Hindlimb muscle (tissue), 1 donor: ENCODE measurements at regions not wholly inside any gene's neighbourhood (a gene's known extent, or its start where the extent isn't known, plus 50 kb on each side); places are given as distances from the start of the nearest gene placed in this dataset.
"Not testable (repeated sequence)": the region's sequence is repeated elsewhere in the genome, so short reads cannot be mapped to it uniquely, and the experiment has no call there.

Source experiments
- DNase-seq: peaks from one replicate; pipeline ENCODE4 v3.0.0-alpha.2; 2013

DNA sequence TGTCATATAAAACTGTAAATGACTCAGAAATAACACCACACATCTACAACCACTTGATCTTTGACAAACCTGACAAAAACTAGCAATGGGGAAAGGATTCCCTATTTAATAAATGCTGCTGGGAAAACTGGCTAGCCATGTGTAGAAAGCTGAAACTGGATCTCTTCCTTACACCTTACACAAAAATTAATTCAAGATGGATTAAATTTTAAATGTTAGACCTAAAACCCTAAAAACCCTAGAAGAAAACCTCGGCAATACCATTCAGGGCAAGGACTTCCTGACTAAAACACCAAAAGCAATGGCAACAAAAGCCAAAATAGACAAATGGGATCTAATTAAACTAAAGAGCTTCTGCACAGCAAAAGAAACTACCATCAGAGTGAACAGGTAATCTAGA, 1315.3 kb upstream of the CNTN5 start:
- not testable (repeated sequence) for DNase-seq

DNA sequence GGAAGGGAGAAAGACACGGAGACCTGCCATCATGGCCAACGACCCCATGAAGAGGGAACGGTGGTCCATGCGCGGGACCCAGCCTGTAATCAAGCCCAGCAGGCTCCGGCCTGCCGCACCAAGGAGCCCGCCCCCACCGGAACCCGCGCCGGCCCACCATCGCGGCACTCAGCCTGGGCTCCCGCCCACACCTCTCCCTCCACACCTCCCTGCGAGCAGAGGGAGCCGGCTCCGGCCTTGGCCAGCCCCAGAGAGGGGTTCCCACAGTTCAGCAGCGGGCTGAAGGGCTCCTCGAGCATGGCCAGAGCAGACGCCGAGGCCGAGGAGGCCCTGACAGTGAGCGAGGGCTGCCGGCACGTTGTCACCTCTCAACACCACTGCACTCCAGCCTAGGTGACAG, 1302.8 kb upstream of the CNTN5 start:
- DNase-seq = no peak

DNA sequence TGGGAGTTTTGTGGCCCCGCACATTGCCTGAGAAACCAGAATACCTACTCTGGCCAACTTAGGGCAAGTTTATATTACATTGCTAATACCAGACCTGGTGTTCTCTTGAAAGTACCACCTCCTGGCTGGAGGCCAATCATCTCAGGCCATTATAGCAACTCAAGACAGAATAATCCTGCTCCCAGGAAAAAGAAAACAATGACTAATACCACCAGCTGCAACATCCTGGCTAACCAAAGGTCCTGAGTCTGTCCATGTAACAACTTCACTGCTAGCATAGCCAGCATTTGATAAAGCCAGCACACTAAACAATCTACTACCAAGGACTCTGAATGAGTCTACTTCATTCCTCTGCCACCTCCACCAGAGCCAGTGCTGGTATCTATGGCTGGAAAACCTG, 1298.7 kb upstream of the CNTN5 start:
- no peak for DNase-seq

DNA sequence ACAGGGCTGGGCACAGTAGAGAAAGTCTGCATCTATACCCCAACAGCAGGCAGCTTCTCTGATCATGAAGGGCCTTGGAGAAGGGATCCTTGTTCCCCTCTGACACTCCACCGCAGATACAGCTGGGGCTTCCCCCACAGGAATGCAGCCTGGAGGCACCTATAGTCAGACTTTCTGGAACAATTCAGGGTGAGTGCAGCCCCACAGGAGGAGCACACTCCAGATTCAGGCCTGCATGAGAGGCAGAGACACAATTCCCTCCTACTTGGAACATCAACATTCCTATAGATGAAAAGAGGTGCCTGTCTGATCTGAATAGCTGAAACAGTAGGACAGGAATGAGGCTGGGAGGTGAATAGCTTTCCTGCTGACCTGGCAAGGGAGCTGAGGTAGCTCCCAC, 1298.0 kb upstream of the CNTN5 start:
- no peak for DNase-seq

DNA sequence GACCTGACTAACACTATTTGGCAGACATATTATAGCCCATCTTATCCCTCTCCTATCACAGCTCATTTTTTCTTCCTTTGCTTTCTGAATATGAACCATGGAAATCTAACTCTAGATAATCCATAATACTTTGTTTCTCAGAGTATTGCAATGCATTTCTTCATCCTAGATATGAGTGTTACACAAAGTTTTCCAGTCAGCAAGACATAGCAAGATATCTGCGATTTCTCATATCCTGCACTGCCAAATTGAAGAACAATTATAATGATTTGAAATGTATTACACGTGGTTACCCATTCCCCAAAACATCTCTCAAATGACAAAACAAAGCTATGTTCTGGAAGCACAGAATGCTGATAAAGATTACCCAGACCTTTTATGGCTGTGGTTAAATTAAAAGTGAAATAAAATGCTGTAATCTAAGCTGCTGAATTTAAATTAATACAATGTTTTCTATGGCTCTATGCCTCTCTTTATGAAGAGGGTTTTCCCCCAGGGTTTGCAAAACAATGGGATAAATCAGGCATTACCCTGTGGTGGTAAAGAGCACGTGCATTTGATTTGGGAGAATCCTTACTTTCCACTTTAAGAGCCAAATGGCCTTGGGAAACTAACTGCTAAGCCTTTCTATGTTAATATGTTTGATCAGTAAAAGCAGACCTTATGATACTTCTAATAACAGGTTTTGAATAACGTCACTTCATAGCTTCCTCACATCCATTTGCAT, 1291.0 kb upstream of the CNTN5 start:
- no peak for DNase-seq

DNA sequence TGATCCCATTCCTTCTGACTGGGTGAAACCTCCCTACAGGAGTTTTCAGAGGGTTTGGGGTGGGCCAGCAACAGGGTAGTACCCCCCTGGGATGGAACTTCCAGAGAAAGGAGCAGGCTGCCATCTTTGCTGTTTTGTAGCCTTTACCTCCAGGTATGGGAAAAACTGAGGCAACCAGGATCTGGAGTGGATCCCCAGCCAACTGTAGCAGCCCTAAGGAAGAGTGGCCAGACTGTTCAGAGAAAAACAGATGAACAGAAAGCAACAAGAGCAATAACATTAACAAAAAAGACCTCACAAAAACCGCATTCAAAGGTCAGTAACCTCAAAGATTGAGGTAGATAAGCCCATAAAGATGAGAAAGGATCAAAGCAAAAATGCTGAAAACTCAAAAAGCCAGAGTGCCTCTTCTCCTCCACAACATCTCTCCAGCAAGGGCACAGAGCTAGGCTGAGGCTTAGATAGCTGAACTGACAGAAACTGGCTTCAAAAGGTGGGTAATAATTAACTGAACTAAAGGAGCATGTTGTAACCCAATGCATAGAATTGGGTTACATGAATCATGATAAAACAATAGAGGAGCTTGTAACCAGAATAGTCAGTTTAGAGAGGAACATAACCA, 1288.6 kb upstream of the CNTN5 start:
- DNase-seq = no peak

DNA sequence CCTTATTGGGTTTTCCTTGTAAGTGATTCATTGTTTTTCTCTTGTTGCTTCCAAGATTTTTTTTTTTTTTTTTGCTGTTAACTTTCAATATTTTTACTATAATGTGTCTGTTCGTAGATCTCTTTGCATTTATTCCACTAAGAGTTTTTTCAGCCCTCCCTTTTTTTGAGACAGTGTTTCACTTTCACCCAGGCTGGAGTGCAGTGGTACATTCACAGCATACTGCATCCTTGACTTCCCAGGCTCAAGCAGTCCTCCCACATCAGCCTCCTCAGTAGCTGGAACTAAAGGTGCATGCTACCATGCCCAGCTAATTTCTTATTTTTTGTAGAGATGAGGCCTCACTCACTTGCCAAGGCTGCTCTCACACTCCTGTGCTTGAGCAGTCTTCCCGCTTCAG, 1282.0 kb upstream of the CNTN5 start:
- DNase-seq = no peak

DNA sequence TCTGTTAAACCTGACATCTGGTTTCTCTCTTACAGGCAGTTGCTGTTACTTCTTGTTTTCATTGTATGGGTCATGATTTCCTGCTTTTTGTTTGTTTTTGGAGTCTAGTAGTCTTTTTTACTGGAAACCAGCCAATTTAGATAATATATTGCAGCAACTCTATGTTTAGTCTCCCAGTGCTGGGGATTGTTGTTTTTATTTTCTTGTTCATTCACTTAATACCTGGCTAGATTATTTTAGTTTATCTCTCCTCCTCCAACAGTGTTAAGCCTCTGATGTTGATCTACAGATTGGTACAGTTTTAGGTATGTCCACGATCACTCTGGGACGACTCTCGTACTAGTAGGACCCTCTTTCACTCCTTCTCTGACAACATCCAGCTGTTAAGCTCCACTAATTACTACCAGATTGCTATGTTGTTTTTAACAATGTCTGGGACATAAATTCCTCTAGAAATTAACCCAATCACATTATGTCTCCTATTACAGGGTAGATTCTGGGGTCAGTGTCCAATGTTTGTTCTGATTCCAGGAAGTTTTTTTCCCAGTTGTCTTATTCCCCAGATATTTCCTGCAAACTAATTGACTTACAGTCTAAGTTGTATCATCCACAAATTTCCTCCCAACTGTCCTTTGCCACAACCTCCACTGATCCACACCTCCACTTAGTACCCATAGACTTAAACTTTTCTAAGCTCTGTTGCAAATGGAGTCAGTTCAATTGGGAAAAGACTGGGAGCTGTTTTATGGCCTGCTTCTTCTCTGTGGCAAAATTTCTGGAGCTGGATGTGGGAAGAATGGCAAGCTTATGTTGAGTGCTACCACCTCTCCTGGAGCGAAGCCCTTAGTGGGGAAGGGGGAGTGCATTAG, 1280.6 kb upstream of the CNTN5 start:
- peak; percentile 19 for DNase-seq

DNA sequence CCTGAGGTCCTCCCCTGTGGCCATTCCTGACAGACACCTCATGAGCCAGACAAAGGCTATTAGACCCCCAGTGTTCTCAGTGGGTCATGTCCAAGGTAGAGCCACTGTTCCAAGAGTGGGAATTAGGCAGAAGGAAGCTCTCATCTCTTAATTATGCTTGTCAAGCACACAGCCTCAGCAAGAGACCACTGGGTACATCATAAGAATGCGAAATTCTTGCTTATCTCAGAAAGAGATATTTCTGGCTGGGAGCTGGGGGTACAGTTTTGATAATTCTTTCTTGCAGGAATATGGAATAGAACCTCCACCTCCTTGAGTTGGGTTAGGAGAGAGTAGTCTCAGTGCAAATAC, 1280.0 kb upstream of the CNTN5 start:
- no peak for DNase-seq

DNA sequence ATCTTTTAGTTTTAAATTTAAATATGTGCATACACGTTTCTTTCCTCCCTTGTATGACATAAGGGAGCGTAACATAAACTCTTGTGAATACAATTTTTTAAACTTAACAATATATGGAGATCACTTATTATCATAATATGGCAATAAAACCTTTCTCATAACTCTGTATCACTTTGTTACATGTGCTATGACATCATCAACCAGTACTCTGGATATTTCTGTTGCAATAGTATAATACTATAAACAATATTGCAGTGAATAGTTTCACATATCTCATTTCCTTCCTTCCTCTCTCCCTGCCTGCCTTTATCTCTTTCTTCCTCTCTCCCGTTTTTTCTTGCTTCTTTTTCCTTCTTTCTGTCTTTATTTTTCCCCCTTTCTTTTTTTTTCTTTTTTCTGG, 1278.0 kb upstream of the CNTN5 start:
- no peak for DNase-seq

DNA sequence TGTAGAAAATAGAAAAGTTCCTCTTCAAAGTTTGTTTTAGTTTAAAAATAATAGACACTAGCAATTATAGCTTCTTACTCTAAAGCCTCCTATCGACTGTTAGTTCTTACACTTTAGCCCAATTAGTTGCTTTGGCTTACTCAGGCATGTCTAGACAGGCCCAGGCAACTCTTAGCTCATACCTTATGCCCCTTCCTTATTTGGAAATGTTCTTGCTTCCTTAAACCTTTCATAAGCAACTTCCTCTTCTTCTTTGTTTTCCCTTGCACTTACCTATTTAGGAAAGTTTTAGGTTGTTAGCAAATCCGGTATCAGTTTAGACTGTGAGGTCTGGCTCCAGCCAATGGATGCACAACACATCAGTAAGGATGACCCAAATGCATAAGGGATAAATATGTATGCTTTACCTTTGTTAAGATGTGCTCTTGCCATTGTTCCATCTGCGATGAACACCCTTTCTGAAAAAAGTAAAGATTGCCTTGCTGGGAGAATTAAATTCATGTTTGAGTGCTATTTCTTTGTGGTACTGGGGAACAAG, 1277.5 kb upstream of the CNTN5 start:
- no peak for DNase-seq

DNA sequence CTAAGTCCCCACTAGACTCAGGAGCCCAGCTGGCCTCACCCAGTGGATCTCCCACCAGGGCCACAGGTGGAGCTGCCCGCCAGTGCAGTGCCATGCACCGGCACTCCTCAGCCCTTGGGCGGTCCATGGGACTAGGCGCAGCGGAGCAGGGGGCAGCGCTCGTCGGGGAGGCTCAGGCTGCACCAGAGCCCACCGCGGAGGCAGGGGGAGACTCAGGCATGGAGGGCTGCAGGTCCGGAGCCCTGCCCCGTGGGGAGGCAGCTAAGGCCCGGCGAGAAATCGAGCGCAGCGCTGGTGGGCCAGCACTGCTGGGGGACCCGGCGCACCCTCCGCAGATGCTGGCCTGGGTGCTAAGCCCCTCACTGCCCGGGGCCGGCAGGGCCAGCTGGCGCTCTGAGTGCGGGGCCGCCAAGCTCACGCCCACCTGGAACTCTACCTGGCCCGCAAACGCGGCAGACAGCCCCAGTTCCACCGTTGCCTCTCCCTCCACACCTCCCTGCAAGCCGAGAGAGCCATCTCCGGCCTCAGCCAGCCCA, 1275.2 kb upstream of the CNTN5 start:
- no peak for DNase-seq

DNA sequence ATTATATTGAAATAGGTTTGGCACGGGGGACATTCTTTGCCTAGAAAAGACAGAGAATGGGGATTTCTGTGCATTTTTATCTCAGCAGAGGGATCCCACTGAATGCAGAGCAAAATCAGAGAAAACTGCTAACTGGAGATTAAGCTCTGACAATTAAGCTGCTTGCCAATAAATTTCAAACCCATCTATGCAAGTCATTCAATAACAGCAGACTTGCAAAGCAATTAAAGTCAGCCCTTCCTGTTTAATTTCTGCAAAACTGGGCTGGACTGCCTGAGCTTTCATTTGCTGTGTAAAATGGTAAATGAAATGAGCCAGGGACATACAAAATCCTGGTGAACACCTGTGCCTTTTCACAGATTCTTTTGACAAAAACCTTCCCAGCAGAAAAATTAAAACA, 1273.9 kb upstream of the CNTN5 start:
- DNase-seq = no peak

DNA sequence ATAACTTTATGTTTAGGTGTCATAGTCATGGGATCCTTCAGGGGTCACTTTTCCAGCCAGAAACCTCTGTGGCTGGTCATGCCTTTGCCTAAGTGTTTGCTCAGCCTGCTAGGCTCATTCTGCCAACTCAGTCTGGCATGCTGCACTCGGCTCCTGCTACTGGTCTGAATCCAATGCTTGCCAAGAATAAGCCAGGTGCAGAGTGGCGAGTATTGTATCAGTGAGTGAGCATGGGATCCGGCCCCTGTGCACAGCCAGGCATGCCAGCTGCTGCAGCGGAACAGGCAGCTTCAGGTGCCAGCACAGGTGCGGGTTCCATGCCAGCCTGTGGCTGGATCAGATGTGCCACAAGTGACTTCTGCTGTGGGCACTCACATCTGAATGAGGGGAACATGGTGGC, 1269.3 kb upstream of the CNTN5 start:
- DNase-seq = no peak

DNA sequence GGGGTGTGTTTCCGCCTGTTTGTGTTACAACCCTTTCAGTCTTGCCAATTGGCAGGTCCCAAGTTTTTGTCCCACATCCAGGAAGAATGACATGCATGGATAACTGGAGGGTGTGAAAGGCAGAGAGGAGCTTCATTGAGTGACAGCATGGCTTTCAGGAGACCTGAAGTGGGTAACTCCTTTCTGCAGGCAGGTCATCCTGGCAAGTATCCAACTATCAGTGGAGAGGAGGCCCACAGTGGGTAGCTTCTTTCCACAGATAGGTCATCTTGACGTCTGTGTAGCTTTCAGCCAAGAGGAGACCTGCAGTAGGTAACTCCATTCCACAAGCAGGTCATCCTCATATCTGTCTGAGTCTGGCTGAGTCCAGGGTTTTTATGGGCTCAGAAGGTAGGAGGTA, 1268.8 kb upstream of the CNTN5 start:
- DNase-seq = no peak

DNA sequence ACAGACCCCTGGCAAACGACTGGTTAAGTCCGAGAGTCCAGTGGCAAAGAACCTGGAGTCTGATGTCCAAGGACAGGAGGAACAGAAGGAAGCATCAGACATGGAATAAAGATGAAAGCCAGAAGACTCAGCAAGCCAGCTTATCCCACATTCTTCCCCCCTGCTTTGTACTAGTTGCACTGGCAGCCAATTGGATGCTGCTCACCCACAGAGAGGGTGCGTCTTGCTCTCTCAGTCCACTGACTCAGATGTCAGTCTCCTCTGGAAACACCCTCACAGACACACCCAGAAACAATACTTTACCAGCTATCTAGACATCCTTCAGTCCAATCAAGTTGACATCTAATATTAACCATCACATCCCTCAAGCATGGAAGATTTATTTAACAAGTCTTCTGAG, 1265.8 kb upstream of the CNTN5 start:
- DNase-seq = no peak

DNA sequence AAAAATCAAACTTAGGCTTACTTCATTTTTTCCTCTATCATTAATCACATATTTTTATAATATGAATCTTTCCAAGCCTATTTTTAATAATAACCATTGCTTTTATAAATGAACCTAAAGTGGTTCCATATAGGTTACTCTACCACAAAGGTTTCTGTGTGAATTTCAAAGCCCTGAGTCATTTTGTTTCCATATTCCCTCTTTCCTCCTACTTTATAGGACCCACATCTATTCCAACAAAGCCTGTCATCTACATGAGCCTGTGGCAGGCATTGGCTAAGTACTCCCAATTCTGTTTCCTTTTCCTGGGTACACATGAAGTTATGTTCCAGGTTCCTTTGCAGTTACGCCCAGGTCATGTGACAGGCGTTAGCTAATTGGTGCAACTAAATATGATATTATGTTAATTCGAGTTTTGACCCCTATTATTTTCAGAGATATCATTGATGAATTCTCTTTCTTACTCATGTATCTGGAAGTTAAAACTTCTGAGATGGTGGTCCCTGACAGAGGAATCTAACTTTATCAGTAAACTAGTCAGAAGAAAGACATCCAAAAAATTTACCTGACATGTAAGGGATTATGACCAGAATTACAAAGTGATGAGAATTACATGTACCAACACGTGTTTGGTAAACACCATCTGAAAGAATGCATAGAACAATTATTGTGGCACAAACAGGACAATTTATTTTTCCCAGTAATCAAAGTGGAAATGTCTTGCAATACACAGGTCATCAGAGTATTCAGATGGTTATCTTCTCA, 1264.0 kb upstream of the CNTN5 start:
- DNase-seq = no peak

DNA sequence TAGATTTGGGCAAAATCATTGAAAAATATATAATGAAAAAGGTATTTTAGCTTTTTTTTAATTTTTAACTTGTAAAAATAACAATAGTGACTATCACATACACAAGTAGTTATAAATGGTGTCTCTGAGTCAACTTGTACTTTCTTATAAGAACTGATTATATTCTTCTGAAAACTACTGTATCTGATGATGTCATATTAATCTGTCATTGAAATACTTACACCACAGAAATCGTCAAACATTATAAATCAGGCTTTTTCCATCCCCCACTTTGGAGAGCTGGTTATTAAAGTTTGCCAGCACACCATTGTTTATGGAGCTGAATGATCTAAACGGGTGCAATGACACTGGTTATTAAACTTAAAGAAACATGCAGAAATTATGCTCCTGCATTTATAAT, 1259.6 kb upstream of the CNTN5 start:
- no peak for DNase-seq

DNA sequence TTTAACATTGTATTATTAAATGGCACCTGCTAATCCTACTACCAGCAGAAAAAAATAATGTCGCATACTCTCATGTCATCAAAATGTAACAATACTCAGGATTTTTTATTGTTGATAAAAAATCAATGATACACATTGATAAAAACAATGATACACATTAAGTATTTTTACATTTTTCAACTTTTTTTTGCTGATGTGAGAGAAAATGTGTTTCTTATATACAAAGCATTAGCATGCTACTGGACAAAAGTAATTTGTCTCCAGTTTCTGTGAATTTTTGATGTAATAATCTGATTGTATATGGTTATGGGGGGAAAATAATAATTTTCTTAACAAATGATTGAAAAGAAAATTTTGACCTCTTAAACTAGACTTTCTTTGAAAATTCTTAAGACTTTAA, 1256.6 kb upstream of the CNTN5 start:
- DNase-seq = no peak

DNA sequence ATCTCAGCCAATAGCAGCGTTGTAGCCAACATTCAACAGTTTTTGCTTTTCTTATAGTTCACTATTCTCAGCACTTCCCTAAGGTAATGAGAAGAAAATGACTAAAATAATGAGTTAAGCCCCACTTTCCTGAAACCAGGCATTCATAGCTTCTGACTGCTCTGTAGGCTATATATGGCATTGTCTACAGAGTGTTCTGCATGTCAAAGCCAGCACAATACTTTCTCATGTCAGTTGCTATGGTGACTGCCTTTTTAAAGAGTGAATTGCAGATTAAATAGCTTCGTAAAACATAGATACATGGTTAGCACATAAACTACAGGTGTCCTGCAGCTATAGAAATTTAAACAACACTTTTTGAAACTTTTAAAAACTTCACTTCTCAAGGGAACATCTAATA, 1256.1 kb upstream of the CNTN5 start:
- DNase-seq = no peak

DNA sequence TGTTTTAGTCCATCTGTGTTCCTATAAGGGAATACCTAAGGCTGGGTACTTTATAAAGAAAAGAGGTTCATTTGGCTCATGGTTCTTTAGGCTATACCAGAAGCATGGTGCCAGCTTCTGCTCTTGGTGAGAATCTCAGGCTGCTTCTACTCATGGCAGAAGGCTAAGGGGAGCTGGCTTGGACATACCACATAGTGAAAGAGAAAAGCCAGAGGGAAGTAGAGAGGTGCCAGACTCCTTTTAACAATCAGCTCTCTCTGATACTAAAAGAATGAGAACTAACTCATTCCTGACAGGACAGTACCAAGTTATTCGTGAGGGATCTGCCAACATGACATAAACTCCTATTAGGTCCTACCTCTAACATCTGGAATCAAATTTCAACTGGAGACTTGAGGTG, 1250.2 kb upstream of the CNTN5 start:
- DNase-seq = no peak

DNA sequence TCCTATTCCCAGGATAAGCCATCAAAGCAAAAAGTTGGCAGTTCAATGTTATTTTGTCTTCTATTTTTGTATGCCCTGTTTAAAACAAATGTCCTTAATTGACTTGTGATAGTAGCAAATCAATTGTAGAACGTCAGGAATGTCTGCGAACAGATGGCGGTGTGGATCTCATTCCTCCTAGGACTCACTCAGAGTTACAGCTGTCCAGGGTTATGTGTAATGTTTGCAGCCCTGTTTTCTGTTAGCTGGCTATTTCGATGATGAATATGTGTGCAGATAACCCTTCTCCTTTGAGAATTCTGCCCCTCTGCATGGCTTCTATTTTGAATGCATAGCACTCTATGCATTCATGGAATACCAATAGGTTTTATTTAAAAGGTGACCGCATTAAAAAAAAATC, 1248.0 kb upstream of the CNTN5 start:
- no peak for DNase-seq

DNA sequence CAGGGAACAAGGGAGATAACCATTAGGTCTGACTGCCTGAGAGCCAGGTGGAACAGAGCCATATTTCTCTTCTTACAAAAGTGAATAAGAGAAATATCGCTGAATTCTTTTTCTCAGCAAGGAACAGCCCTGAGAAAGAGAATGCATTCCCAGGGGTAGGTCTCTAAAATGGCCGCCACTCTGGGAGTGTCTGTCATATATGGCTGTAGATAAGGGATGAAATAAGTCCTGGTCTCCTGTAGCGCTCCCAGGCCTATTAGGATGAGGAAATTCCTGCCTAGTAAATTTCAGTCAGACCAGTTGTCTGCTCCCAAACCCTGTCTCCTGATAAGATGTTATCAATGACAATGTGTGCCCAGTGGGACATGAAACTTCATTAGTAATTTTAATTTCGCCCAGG, 1236.4 kb upstream of the CNTN5 start:
- not testable (repeated sequence) for DNase-seq
